ENCODE measurements at regions not wholly inside any gene's neighbourhood (a gene's known extent, or its start where the extent isn't known, plus 50 kb on each side); places are given as distances from the start of the nearest gene placed in this dataset.

GRCh38 chr12:68521321-68521839 is 89.3 kb upstream of the RAP1B start:
- H3K36me3 Mint-ChIP-seq: no peaks in the 10 kb centered on the region
- ATAC-seq (ENCODE audit: low read depth in 2 of 2): no peak
- H3K4me1 Mint-ChIP-seq: peaks cover 0 to 4% (median 0%) of the 10 kb centered on the region in 3 donors
- no peak overlapping the region for H3K4me3 Mint-ChIP-seq
- no peaks in the 10 kb centered on the region for H3K27me3 Mint-ChIP-seq
- no peak for DNase-seq
- H3K27ac Mint-ChIP-seq: no peak overlapping the region
- H3K9me3 Mint-ChIP-seq: peaks cover 0 to 2% (median 0%) of the 10 kb centered on the region in 7 donors

GRCh38 chr12:68521848-68522502 is 88.7 kb upstream of the RAP1B start:
- H3K36me3 Mint-ChIP-seq: no peaks in the 10 kb centered on the region
- H3K27ac Mint-ChIP-seq: no peak overlapping the region
- H3K9me3 Mint-ChIP-seq: peaks cover 0 to 2% (median 0%) of the 10 kb centered on the region in 7 donors
- H3K27me3 Mint-ChIP-seq: no peaks in the 10 kb centered on the region
- no peak for DNase-seq
- H3K4me1 Mint-ChIP-seq: peaks cover 0 to 4% (median 0%) of the 10 kb centered on the region in 3 donors
- ATAC-seq (ENCODE audit: low read depth in 2 of 2): no peak
- H3K4me3 Mint-ChIP-seq: no peak overlapping the region

- peaks cover 0 to 4% (median 0%) of the 10 kb centered on the region in 3 donors for H3K27me3 Mint-ChIP-seq
- peaks cover 0 to 6% (median 0%) of the 10 kb centered on the region in 7 donors for H3K9me3 Mint-ChIP-seq
- ATAC-seq (ENCODE audit: low read depth in 2 of 2) (no peak), DNase-seq (no peak)
- no peaks in the 10 kb centered on the region for H3K36me3 Mint-ChIP-seq
- peaks cover 0 to 4% (median 0%) of the 10 kb centered on the region in 3 donors for H3K4me1 Mint-ChIP-seq
- no peak overlapping the region for H3K27ac Mint-ChIP-seq
- no peak overlapping the region for H3K4me3 Mint-ChIP-seq
Observed at GRCh38 chr12:68529466-68529865, 81.2 kb upstream of the RAP1B start.

GRCh38 chr12:68529869-68530268 is 80.8 kb upstream of the RAP1B start:
- ATAC-seq (ENCODE audit: low read depth in 2 of 2) (no peak), DNase-seq (no peak)
- Mint-ChIP-seq H3K4me3 (no peak overlapping the region), H3K27me3 (peaks cover 0 to 4% (median 0%) of the 10 kb centered on the region in 3 donors), H3K27ac (peak overlapping the region in 1 of 6 donors; percentile 75), H3K4me1 (peaks cover 0 to 4% (median 0%) of the 10 kb centered on the region in 3 donors), H3K9me3 (peaks cover 0 to 6% (median 0%) of the 10 kb centered on the region in 7 donors), H3K36me3 (no peaks in the 10 kb centered on the region)

GRCh38 chr12:68530299-68530698 is 80.4 kb upstream of the RAP1B start:
- no peak overlapping the region for H3K4me3 Mint-ChIP-seq
- peaks cover 0 to 4% (median 0%) of the 10 kb centered on the region in 3 donors for H3K4me1 Mint-ChIP-seq
- peaks cover 0 to 6% (median 0%) of the 10 kb centered on the region in 7 donors for H3K9me3 Mint-ChIP-seq
- ATAC-seq (ENCODE audit: low read depth in 2 of 2) (no peak), DNase-seq (no peak)
- H3K27me3 Mint-ChIP-seq: peaks cover 0 to 4% (median 0%) of the 10 kb centered on the region in 3 donors
- no peaks in the 10 kb centered on the region for H3K36me3 Mint-ChIP-seq
- peak overlapping the region in 1 of 6 donors; percentile 75 for H3K27ac Mint-ChIP-seq

- Mint-ChIP-seq H3K27ac (no peak overlapping the region), H3K4me1 (peaks cover 0 to 4% (median 0%) of the 10 kb centered on the region in 3 donors), H3K27me3 (peaks cover 0 to 4% (median 0%) of the 10 kb centered on the region in 3 donors), H3K36me3 (no peaks in the 10 kb centered on the region), H3K4me3 (no peak overlapping the region), H3K9me3 (peaks cover 0 to 6% (median 0%) of the 10 kb centered on the region in 7 donors)
- DNase-seq (no peak), ATAC-seq (ENCODE audit: low read depth in 2 of 2) (no peak)
Observed at GRCh38 chr12:68530965-68531364, 79.7 kb upstream of the RAP1B start.

- ATAC-seq (ENCODE audit: low read depth in 2 of 2): no peak
- peaks cover 0 to 3% (median 0%) of the 10 kb centered on the region in 7 donors for H3K9me3 Mint-ChIP-seq
- no peak overlapping the region for H3K27ac Mint-ChIP-seq
- H3K4me3 Mint-ChIP-seq: no peak overlapping the region
- H3K4me1 Mint-ChIP-seq: peaks cover 0 to 4% (median 0%) of the 10 kb centered on the region in 3 donors
- peaks cover 0 to 4% (median 0%) of the 10 kb centered on the region in 3 donors for H3K27me3 Mint-ChIP-seq
- DNase-seq: no peak
- no peaks in the 10 kb centered on the region for H3K36me3 Mint-ChIP-seq
Observed at GRCh38 chr12:68532204-68532886, 78.4 kb upstream of the RAP1B start.

GRCh38 chr12:68532887-68533248 is 77.8 kb upstream of the RAP1B start:
- peaks cover 0 to 4% (median 0%) of the 10 kb centered on the region in 3 donors for H3K4me1 Mint-ChIP-seq
- no peaks in the 10 kb centered on the region for H3K36me3 Mint-ChIP-seq
- DNase-seq: no peak

GRCh38 chr12:68534108-68534507 is 76.6 kb upstream of the RAP1B start:
- H3K36me3 Mint-ChIP-seq: no peaks in the 10 kb centered on the region
- no peak overlapping the region for H3K4me3 Mint-ChIP-seq
- ATAC-seq (ENCODE audit: low read depth in 2 of 2): no peak
- H3K4me1 Mint-ChIP-seq: peaks cover 0 to 5% (median 4%) of the 10 kb centered on the region in 3 donors
- H3K9me3 Mint-ChIP-seq: no peaks in the 10 kb centered on the region
- DNase-seq: no peak
- no peak overlapping the region for H3K27ac Mint-ChIP-seq
- H3K27me3 Mint-ChIP-seq: no peaks in the 10 kb centered on the region

More at GRCh38 chr12:68532887-68533248, 77.8 kb upstream of the RAP1B start:
- no peak for ATAC-seq (ENCODE audit: low read depth in 2 of 2)
- peaks cover 0 to 4% (median 0%) of the 10 kb centered on the region in 3 donors for H3K27me3 Mint-ChIP-seq
- H3K9me3 Mint-ChIP-seq: no peaks in the 10 kb centered on the region
- no peak overlapping the region for H3K27ac Mint-ChIP-seq
- H3K4me3 Mint-ChIP-seq: no peak overlapping the region

GRCh38 chr12:68536885-68537485 is 73.7 kb upstream of the RAP1B start:
- Mint-ChIP-seq H3K27me3 (no peaks in the 10 kb centered on the region), H3K4me3 (peak overlapping the region in 1 of 8 donors; percentile 2), H3K9me3 (peaks cover 0 to 14% (median 11%) of the 10 kb centered on the region in 7 donors), H3K4me1 (peaks cover 0 to 20% (median 0%) of the 10 kb centered on the region in 3 donors), H3K36me3 (peaks cover 7 to 13% of the 10 kb centered on the region in 2 donors), H3K27ac (no peak overlapping the region)
- no peak for ATAC-seq (ENCODE audit: low read depth in 2 of 2)
- DNase-seq: no peak

GRCh38 chr12:68537571-68537970 is 73.1 kb upstream of the RAP1B start:
- Mint-ChIP-seq H3K36me3 (peaks cover 7 to 13% of the 10 kb centered on the region in 2 donors), H3K4me1 (peaks cover 0 to 20% (median 0%) of the 10 kb centered on the region in 3 donors), H3K27ac (no peak overlapping the region), H3K4me3 (peak overlapping the region in 1 of 8 donors; percentile 2), H3K27me3 (no peaks in the 10 kb centered on the region), H3K9me3 (peaks cover 0 to 17% (median 12%) of the 10 kb centered on the region in 7 donors)
- DNase-seq (no peak), ATAC-seq (ENCODE audit: low read depth in 2 of 2) (no peak)

- H3K9me3 Mint-ChIP-seq: peaks cover 0 to 26% (median 12%) of the 10 kb centered on the region in 7 donors
- H3K4me3 Mint-ChIP-seq: peak overlapping the region in 7 of 8 donors; percentile 6 to 70 (median 45)
- peaks cover 0 to 20% (median 0%) of the 10 kb centered on the region in 3 donors for H3K4me1 Mint-ChIP-seq
- ATAC-seq (ENCODE audit: low read depth in 2 of 2) (peak; percentile 84 to 87), DNase-seq (peak; percentile 23)
- no peaks in the 10 kb centered on the region for H3K27me3 Mint-ChIP-seq
- peak overlapping the region in 3 of 6 donors; percentile 45 to 89 (median 89) for H3K27ac Mint-ChIP-seq
- H3K36me3 Mint-ChIP-seq: peaks cover 7 to 13% of the 10 kb centered on the region in 2 donors
Observed at GRCh38 chr12:68538726-68539614, 71.7 kb upstream of the RAP1B start.
